Lower leg skin (tissue), 4 donors: ENCODE measurements at regions not wholly inside any gene's neighbourhood (a gene's known extent, or its start where the extent isn't known, plus 50 kb on each side); places are given as distances from the start of the nearest gene placed in this dataset.

Source experiments
- DNase-seq, 2 donors: peaks; one replicate each; pipeline ENCODE4 v3.0.0-alpha.2; 2019; ENCODE audit warnings: low spot score in 2 of 2
- H3K4me3 ChIP-seq: fragments of 200-600 bp; sonication (generic); 2 replicates; pipeline ENCODE4 v1.5.1; 2017; ENCODE audit warnings: mild to moderate bottlenecking, low read depth; ENCODE audit not compliant: poor library complexity, severe bottlenecking
- CTCF ChIP-seq, 3 donors: fragments of 450-650 bp; IDR thresholded peaks; one replicate each; pipeline ENCODE4 v1.5.1; 2016; ENCODE audit warnings: antibody characterized with exemption in 3 of 3, mild to moderate bottlenecking in 3 of 3, moderate library complexity in 2 of 3
- POLR2A ChIP-seq, 2 donors: fragments of 450-650 bp; IDR thresholded peaks; one replicate each; pipeline ENCODE4 v1.6.1; 2016 to 2017; ENCODE audit warnings: antibody characterized with exemption in 2 of 2, mild to moderate bottlenecking in 1 of 2, moderate library complexity in 1 of 2
- WGBS, 2 donors: methylation state at CpG; one replicate each; pipeline ENCODE4 v1.1.5; 2018; 5-methylcytosine and 5-hydroxymethylcytosine counted together
- intact Hi-C: fragments of 100-400 bp; cut with DNase I; formaldehyde crosslinking; loops from one replicate; pipeline ENCODE4 v1.15.0; 2023; ENCODE audit warnings: low total_unique reads

GRCh38 chr7:136347488-136347887 lies 370.3 kb upstream of the MTPN start:
- intact Hi-C loops = no loop called here
- H3K4me3 ChIP-seq = no peak overlapping the region
- no peak for TF ChIP-seq CTCF (IDR thresholded peaks at IDR 0.05)
- TF ChIP-seq POLR2A (IDR thresholded peaks at IDR 0.05) = no peak
- DNase-seq = no peak
- 82 to 95% methylated on average over 1 of the region's 1 CpG for WGBS, 2 donors

GRCh38 chr7:136342251-136342650 lies 365.1 kb upstream of the MTPN start:
- intact Hi-C loops = no loop called here
- no peak overlapping the region for H3K4me3 ChIP-seq
- TF ChIP-seq POLR2A (IDR thresholded peaks at IDR 0.05) = no peak
- TF ChIP-seq CTCF (IDR thresholded peaks at IDR 0.05) = no peak
- no peak for DNase-seq

GRCh38 chr7:136339464-136339863 lies 362.3 kb upstream of the MTPN start:
- TF ChIP-seq CTCF (IDR thresholded peaks at IDR 0.05) (no peak), POLR2A (IDR thresholded peaks at IDR 0.05) (no peak)
- DNase-seq = no peak
- no peak overlapping the region for H3K4me3 ChIP-seq
- intact Hi-C loops = no loop called here

GRCh38 chr7:136336932-136337331 lies 359.8 kb upstream of the MTPN start:
- H3K4me3 ChIP-seq = no peak overlapping the region
- TF ChIP-seq POLR2A (IDR thresholded peaks at IDR 0.05) (no peak), CTCF (IDR thresholded peaks at IDR 0.05) (no peak)
- no peak for DNase-seq
- WGBS, 2 donors = 58 to 61% methylated on average over 2 of the region's 2 CpGs
- intact Hi-C loops = no loop called here

GRCh38 chr7:136333636-136334035 lies 356.5 kb upstream of the MTPN start:
- intact Hi-C loops = no loop called here
- no peak for DNase-seq
- H3K4me3 ChIP-seq = no peak overlapping the region
- TF ChIP-seq CTCF (IDR thresholded peaks at IDR 0.05) = no peak
- no peak for TF ChIP-seq POLR2A (IDR thresholded peaks at IDR 0.05)
- 65 to 74% methylated on average over 2 of the region's 2 CpGs for WGBS, 2 donors

- intact Hi-C loops = no loop called here
- TF ChIP-seq POLR2A (IDR thresholded peaks at IDR 0.05) = no peak
- TF ChIP-seq CTCF (IDR thresholded peaks at IDR 0.05) = no peak
- no peak overlapping the region for H3K4me3 ChIP-seq
- no peak for DNase-seq
- WGBS, 2 donors = 70 to 74% methylated on average over 4 of the region's 4 CpGs
Observed at GRCh38 chr7:136326045-136326609, 349.0 kb upstream of the MTPN start.
